B cell (primary cell): ENCODE measurements at regions not wholly inside any gene's neighbourhood (a gene's known extent, or its start where the extent isn't known, plus 50 kb on each side); places are given as distances from the start of the nearest gene placed in this dataset.

Experiments used
- ATAC-seq: fragments of 200-7000 bp; cut with Tn5 transposase; one replicate; pipeline ENCODE4 v1.10.0; 2021; ENCODE audit warnings: low read depth, mild to moderate bottlenecking, moderate number of reproducible peaks, moderate library complexity
- CTCF ChIA-PET: fragments of 350-600 bp; sonication (Branson Sonifier 250); formaldehyde crosslinking; loops from one replicate; lab custom pipeline; 2021; ENCODE audit warnings: antibody characterized with exemption, inconsistent platforms; lab: Charles Lee
- POLR2A ChIA-PET: fragments of 350-600 bp; sonication (Branson Sonifier 250); formaldehyde crosslinking; loops from one replicate; lab custom pipeline; 2021; ENCODE audit warnings: antibody characterized with exemption; lab: Charles Lee
- DNase-seq: peaks from one replicate; pipeline ENCODE4 v3.0.0; 2013
- H2AFZ ChIP-seq: 2 replicates; pipeline ENCODE4 v1.6.1; 2012; ENCODE audit warnings: mild to moderate bottlenecking, low read depth, low read length; ENCODE audit not compliant: insufficient read depth, poor library complexity, severe bottlenecking
- H3K27ac ChIP-seq, 2 donors: 1 replicate in 1 of 2; 2 replicates in 1 of 2; pipeline ENCODE4 v1.5.1; 2012 to 2013; ENCODE audit warnings: low read length in 2 of 2, mild to moderate bottlenecking in 2 of 2, moderate library complexity in 1 of 2
- H3K27me3 ChIP-seq, 4 experiments: fragments of 200-600 bp in 1 of 4; sonication (generic) in 1 of 4; replicated peaks in 1 of 4; 1 replicate in 2 of 4; 2 replicates in 2 of 4; pipeline versions ENCODE4 v1.6.1 to v1.7.0; 2013 to 2016; ENCODE audit warnings: low read length in 3 of 4, mild to moderate bottlenecking in 2 of 4, mixed read lengths in 1 of 4, moderate library complexity in 1 of 4; ENCODE audit not compliant: insufficient read depth in 4 of 4, control insufficient read depth in 3 of 4; ENCODE audit errors: control extremely low read depth in 1 of 4
- H3K36me3 ChIP-seq, 2 experiments: replicated peaks in 1 of 2; 1 replicate in 1 of 2; 2 replicates in 1 of 2; pipeline versions ENCODE4 v1.6.1 to v1.7.1; 2013; ENCODE audit warnings: low read length in 1 of 2; ENCODE audit not compliant: insufficient read depth in 2 of 2, control insufficient read depth in 1 of 2; ENCODE audit errors: control extremely low read depth in 1 of 2, extremely low read depth in 1 of 2
- H3K4me1 ChIP-seq, 2 donors: fragments of 200-600 bp in 1 of 2; sonication (generic) in 1 of 2; 1 replicate in 1 of 2; 2 replicates in 1 of 2; pipeline versions ENCODE4 v1.5.1 to v1.6.1; 2013 to 2017; ENCODE audit warnings: low read length in 2 of 2; ENCODE audit not compliant: control insufficient read depth in 2 of 2, insufficient read depth in 2 of 2
- H3K4me2 ChIP-seq: replicated peaks from 2 replicates; pipeline ENCODE3; 2012; ENCODE audit warnings: mild to moderate bottlenecking, low read depth, low read length; ENCODE audit not compliant: poor library complexity, severe bottlenecking
- H3K4me3 ChIP-seq, 5 experiments: fragments of 200-600 bp in 1 of 5; sonication (generic) in 1 of 5; 1 replicate in 3 of 5; 2 replicates in 2 of 5; pipeline versions ENCODE4 v1.5.1 to v1.7.0; 2011 to 2016; ENCODE audit warnings: low read length in 4 of 5, mild to moderate bottlenecking in 4 of 5, low read depth in 2 of 5, control low read depth in 1 of 5, moderate library complexity in 1 of 5; ENCODE audit not compliant: insufficient read depth in 1 of 5; ENCODE audit errors: control extremely low read depth in 1 of 5, extremely low read depth in 1 of 5
- H3K79me2 ChIP-seq: fragments of 200-600 bp; sonication (generic); one replicate; pipeline ENCODE4 v1.6.0; 2016; ENCODE audit warnings: low read length; ENCODE audit not compliant: control insufficient read depth, insufficient read depth
- H3K9ac ChIP-seq: fragments of 200-600 bp; sonication (generic); 2 replicates; pipeline ENCODE4 v1.6.1; 2017; ENCODE audit warnings: mild to moderate bottlenecking, low read length, moderate library complexity
- H3K9me3 ChIP-seq, 3 donors: one replicate each; pipeline versions ENCODE4 v1.6.1 to v1.7.1; 2013; ENCODE audit warnings: low read length in 2 of 3; ENCODE audit not compliant: control insufficient read depth in 2 of 3, insufficient read depth in 1 of 3; ENCODE audit errors: control extremely low read depth in 1 of 3
- H4K20me1 ChIP-seq: 2 replicates; pipeline ENCODE4 v1.6.0; 2012; ENCODE audit warnings: mild to moderate bottlenecking, low read length; ENCODE audit not compliant: insufficient read depth, control insufficient read depth, poor library complexity, severe bottlenecking
- H3K27ac Mint-ChIP-seq: one replicate; pipeline ENCODE4 v1.8.0; 2021; ENCODE audit warnings: mixed read lengths
- H3K27me3 Mint-ChIP-seq: one replicate; pipeline ENCODE4 v1.8.0; 2021; ENCODE audit warnings: mixed read lengths
- H3K4me1 Mint-ChIP-seq: one replicate; pipeline ENCODE4 v1.8.0; 2021; ENCODE audit warnings: mixed read lengths
- H3K4me3 Mint-ChIP-seq: one replicate; pipeline ENCODE4 v1.8.0; 2021; ENCODE audit warnings: mixed read lengths
- H3K9me3 Mint-ChIP-seq: one replicate; pipeline ENCODE4 v1.8.0; 2022; ENCODE audit warnings: mixed read lengths; ENCODE audit not compliant: insufficient read depth
- CTCF ChIP-seq: fragments of 200-600 bp; IDR thresholded peaks from one replicate; pipeline ENCODE4 v1.8.0; 2022; ENCODE audit warnings: antibody characterized with exemption, mild to moderate bottlenecking
- EZH2 ChIP-seq: IDR thresholded peaks from 2 replicates; pipeline ENCODE4 v1.6.1; 2012; ENCODE audit warnings: borderline replicate concordance, low read depth, mild to moderate bottlenecking, moderate library complexity, low read length; ENCODE audit not compliant: insufficient read depth, poor library complexity, severe bottlenecking
- WGBS: methylation state at CpG from one replicate; pipeline ENCODE4 v1.1.5; 2013; ENCODE audit warnings: missing lambda C conversion rate; ENCODE audit not compliant: insufficient coverage; 5-methylcytosine and 5-hydroxymethylcytosine counted together
- intact Hi-C: fragments of 100-400 bp; cut with micrococcal nuclease; formaldehyde crosslinking; loops from one replicate; pipeline ENCODE4 v1.10.0; 2022

DNA sequence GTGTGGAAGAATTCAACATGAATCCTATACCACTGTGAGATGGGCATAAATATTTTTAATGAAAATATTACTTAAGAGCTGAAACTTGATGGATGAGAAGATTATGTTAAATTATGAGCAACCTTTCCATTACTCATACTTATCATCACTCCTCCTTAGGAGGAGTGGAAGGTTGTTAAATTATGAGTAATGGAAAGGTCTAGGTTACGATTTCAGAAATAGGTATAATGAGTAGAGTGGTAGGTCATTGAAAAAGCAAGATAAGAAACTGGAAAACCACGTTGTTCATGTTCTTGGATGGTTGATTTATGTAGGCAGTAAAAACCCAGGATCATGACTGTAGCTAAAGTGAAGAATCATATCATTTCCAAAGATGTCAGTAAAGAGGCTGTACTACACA lies 973.2 kb upstream of the RAG2 start:
- no peak overlapping the region for H2AFZ ChIP-seq
- CTCF ChIA-PET, result no interaction called here
- peaks cover 0 to 1% (median 0%) of the 10 kb centered on the region in 3 donors for H3K9me3 ChIP-seq
- no peaks in the 10 kb centered on the region for H3K4me1 Mint-ChIP-seq
- intact Hi-C loops, result no loop called here
- no peaks in the 10 kb centered on the region for H3K36me3 ChIP-seq
- no peaks in the 10 kb centered on the region for H3K4me1 ChIP-seq
- no peak for TF ChIP-seq CTCF
- no peak for TF ChIP-seq EZH2
- H3K9me3 Mint-ChIP-seq, result peaks cover 5% of the 10 kb centered on the region
- no CpG with 5 or more reads among the region's 2 CpGs for WGBS
- ATAC-seq (no peak), DNase-seq (no peak)
- H3K27me3 Mint-ChIP-seq, result no peaks in the 10 kb centered on the region
- H4K20me1 ChIP-seq, result no peaks in the 10 kb centered on the region
- H3K4me3 ChIP-seq, result no peak overlapping the region
- POLR2A ChIA-PET, result no interaction called here
- H3K9ac ChIP-seq, result no peak overlapping the region
- H3K27ac Mint-ChIP-seq, result no peak overlapping the region
- no peak overlapping the region for H3K4me2 ChIP-seq
- no peak overlapping the region for H3K4me3 Mint-ChIP-seq
- H3K27me3 ChIP-seq, result no peaks in the 10 kb centered on the region
- no peak overlapping the region for H3K27ac ChIP-seq
- H3K79me2 ChIP-seq, result no peaks in the 10 kb centered on the region

DNA sequence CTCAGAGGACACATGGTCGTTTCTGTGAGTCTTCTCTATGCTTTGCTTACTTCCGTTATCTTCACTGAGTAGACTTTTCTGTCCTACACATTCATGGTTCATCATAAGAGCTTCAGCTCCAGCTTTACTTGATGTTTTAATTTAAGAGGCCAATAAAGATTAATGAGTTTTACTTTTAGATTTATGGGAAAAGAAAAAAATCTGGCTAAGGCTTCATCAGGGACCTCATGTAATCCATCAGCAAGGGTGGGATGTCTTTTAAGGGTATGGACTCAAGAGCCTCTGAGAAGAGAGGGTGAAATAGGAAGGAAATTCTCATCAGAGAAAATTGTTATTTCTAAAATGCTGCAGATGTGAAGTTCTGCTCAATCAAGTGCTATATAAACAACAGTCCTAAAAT lies 963.0 kb upstream of the RAG2 start:
- Mint-ChIP-seq H3K27ac (no peak overlapping the region), H3K27me3 (no peaks in the 10 kb centered on the region), H3K4me1 (no peaks in the 10 kb centered on the region), H3K9me3 (no peaks in the 10 kb centered on the region), H3K4me3 (no peak overlapping the region)
- H4K20me1 ChIP-seq, result no peaks in the 10 kb centered on the region
- no peak overlapping the region for H2AFZ ChIP-seq
- POLR2A ChIA-PET, result no interaction called here
- no peak overlapping the region for H3K9ac ChIP-seq
- CTCF ChIA-PET, result no interaction called here
- no peak for TF ChIP-seq EZH2
- no peak for TF ChIP-seq CTCF
- no peak for ATAC-seq
- H3K36me3 ChIP-seq, result no peaks in the 10 kb centered on the region
- no peaks in the 10 kb centered on the region for H3K9me3 ChIP-seq
- no peak overlapping the region for H3K4me2 ChIP-seq
- DNase-seq, result no peak
- WGBS, result 0% methylated on average over 1 of the region's 2 CpGs
- H3K27ac ChIP-seq, result no peak overlapping the region
- no peaks in the 10 kb centered on the region for H3K27me3 ChIP-seq
- H3K4me1 ChIP-seq, result no peaks in the 10 kb centered on the region
- no peaks in the 10 kb centered on the region for H3K79me2 ChIP-seq
- intact Hi-C loops, result no loop called here
- H3K4me3 ChIP-seq, result no peak overlapping the region
